ENCODE measurements at regions not wholly inside any gene's neighbourhood (a gene's known extent, or its start where the extent isn't known, plus 50 kb on each side); places are given as distances from the start of the nearest gene placed in this dataset.

- Histone ChIP-seq H3K4me3 (ENCODE audit: low read depth, low read length, poor library complexity, severe bottlenecking) (no peak overlapping the region), H3K9me3 (ENCODE audit: low read depth, low read length, poor library complexity, severe bottlenecking) (no peaks in the 10 kb centered on the region), H3K36me3 (ENCODE audit: insufficient read depth, low read length, poor library complexity, severe bottlenecking) (no peaks in the 10 kb centered on the region), H3K27ac (ENCODE audit: low read depth, low read length, poor library complexity, severe bottlenecking) (no peak overlapping the region), H3K4me1 (ENCODE audit: insufficient read depth, low read length, poor library complexity, severe bottlenecking) (no peaks in the 10 kb centered on the region), H3K27me3 (replicated peaks; ENCODE audit: insufficient read depth, low read depth, low read length, poor library complexity) (no peaks in the 10 kb centered on the region)
- no peak for DNase-seq (ENCODE audit: low spot score)
- TF ChIP-seq CTCF (conservative IDR thresholded peaks at IDR 0.05; ENCODE audit: low read depth, low read length), result no peak
- no peak for TF ChIP-seq EZH2 (IDR thresholded peaks at IDR 0.05; ENCODE audit: borderline replicate concordance, low read depth, low read length, poor library complexity, severe bottlenecking)
- POLR2A ChIA-PET (ENCODE audit: low non-redundant PET), result no interaction called here
- no TSS peak for BruUV-seq (replicated peaks)
- CTCF ChIA-PET, result no interaction called here
- intact Hi-C loops (cut with micrococcal nuclease; ENCODE audit: unreplicated experiment), result no loop called here
These were observed 168.9 kb upstream of the TSC22D1 start for GRCh38 chr13:44744880-44745633.

DNA sequence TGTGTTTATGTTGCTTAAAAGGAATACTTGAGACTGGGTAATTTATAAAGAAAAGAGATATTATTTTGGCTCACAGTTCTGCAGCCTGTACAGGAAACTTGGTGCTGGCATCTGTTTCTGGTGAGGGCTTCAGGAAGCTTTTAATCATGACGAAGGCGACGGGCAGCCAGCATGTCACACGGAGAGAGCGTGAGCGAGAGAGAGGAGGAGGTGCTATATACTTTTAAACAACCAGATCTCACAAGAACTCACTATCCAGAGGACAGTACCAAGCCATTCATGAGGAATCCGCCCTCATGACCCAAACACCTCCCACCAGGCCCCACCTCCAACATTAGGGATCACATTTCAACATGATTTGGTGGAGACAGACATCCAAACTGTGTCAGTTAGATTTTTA lies 163.4 kb upstream of the TSC22D1 start:
- Histone ChIP-seq H3K4me3 (ENCODE audit: low read depth, low read length, poor library complexity, severe bottlenecking) (no peak overlapping the region), H3K36me3 (ENCODE audit: insufficient read depth, low read length, poor library complexity, severe bottlenecking) (no peaks in the 10 kb centered on the region), H3K27me3 (replicated peaks; ENCODE audit: insufficient read depth, low read depth, low read length, poor library complexity) (no peaks in the 10 kb centered on the region), H3K27ac (ENCODE audit: low read depth, low read length, poor library complexity, severe bottlenecking) (no peak overlapping the region), H3K4me1 (ENCODE audit: insufficient read depth, low read length, poor library complexity, severe bottlenecking) (no peaks in the 10 kb centered on the region), H3K9me3 (ENCODE audit: low read depth, low read length, poor library complexity, severe bottlenecking) (no peaks in the 10 kb centered on the region)
- DNase-seq (ENCODE audit: low spot score), result no peak
- TF ChIP-seq EZH2 (IDR thresholded peaks at IDR 0.05; ENCODE audit: borderline replicate concordance, low read depth, low read length, poor library complexity, severe bottlenecking) (no peak), CTCF (conservative IDR thresholded peaks at IDR 0.05; ENCODE audit: low read depth, low read length) (no peak)
- CTCF ChIA-PET, result no interaction called here
- POLR2A ChIA-PET (ENCODE audit: low non-redundant PET), result no interaction called here
- intact Hi-C loops (cut with micrococcal nuclease; ENCODE audit: unreplicated experiment), result no loop called here
- BruUV-seq (replicated peaks), result no TSS peak

DNA sequence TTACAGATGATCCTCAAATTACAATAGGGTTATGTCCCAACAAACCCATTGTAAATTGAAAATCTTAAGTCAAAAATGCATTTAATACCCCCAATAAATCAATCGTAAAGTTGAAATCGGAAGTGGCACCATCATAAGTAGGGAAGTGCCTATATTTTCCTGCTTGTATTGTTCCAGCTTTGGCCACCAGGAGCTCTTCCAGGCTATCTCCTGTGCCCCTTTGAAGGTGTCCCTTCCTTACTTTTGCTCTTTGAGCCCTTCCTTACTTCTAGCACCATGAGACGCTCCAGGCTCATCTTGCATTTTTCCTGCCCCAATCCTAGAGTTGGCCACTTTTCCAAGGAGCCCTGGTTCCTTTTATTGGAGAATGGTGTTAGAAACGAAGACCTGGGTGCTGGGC lies 163.0 kb upstream of the TSC22D1 start:
- ChIA-PET POLR2A (ENCODE audit: low non-redundant PET) (no interaction called here), CTCF (no interaction called here)
- intact Hi-C loops (cut with micrococcal nuclease; ENCODE audit: unreplicated experiment), result no loop called here
- TF ChIP-seq CTCF (conservative IDR thresholded peaks at IDR 0.05; ENCODE audit: low read depth, low read length) (0 out of 2 replicates have a peak, but pooled peaks have one; percentile 8), EZH2 (IDR thresholded peaks at IDR 0.05; ENCODE audit: borderline replicate concordance, low read depth, low read length, poor library complexity, severe bottlenecking) (no peak)
- no peaks in the 10 kb centered on the region for H3K36me3 ChIP-seq (ENCODE audit: insufficient read depth, low read length, poor library complexity, severe bottlenecking)
- no peak overlapping the region for H3K27ac ChIP-seq (ENCODE audit: low read depth, low read length, poor library complexity, severe bottlenecking)
- no peaks in the 10 kb centered on the region for H3K27me3 ChIP-seq (replicated peaks; ENCODE audit: insufficient read depth, low read depth, low read length, poor library complexity)
- BruUV-seq (replicated peaks), result no TSS peak
- H3K4me1 ChIP-seq (ENCODE audit: insufficient read depth, low read length, poor library complexity, severe bottlenecking), result no peaks in the 10 kb centered on the region
- DNase-seq (ENCODE audit: low spot score), result no peak
- H3K9me3 ChIP-seq (ENCODE audit: low read depth, low read length, poor library complexity, severe bottlenecking), result no peaks in the 10 kb centered on the region
- H3K4me3 ChIP-seq (ENCODE audit: low read depth, low read length, poor library complexity, severe bottlenecking), result no peak overlapping the region
